Erythroblast (primary cell): ENCODE measurements at regions not wholly inside any gene's neighbourhood (a gene's known extent, or its start where the extent isn't known, plus 50 kb on each side); places are given as distances from the start of the nearest gene placed in this dataset.

Source experiments
- GATA1 ChIP-seq: IDR thresholded peaks from 2 replicates; pipeline ENCODE4 v1.6.1; 2011; ENCODE audit warnings: low read depth, mild to moderate bottlenecking, control low read depth, low read length, moderate library complexity
- POLR2A ChIP-seq: IDR thresholded peaks from 2 replicates; pipeline ENCODE4 v1.6.1; 2011; ENCODE audit warnings: mild to moderate bottlenecking, low read length

- TF ChIP-seq POLR2A: no peak
- no peak for TF ChIP-seq GATA1
These were observed 59.1 kb upstream of the LHX1 start for GRCh38 chr17:36878216-36878615.
